Peyer's patch (tissue), 4 donors: ENCODE measurements at regions not wholly inside any gene's neighbourhood (a gene's known extent, or its start where the extent isn't known, plus 50 kb on each side); places are given as distances from the start of the nearest gene placed in this dataset.

ENCODE experiments used
- POLR2A ChIP-seq, 2 donors: fragments of 450-650 bp; IDR thresholded peaks; one replicate each; pipeline ENCODE4 v1.5.1; 2017; ENCODE audit warnings: antibody characterized with exemption in 2 of 2, mild to moderate bottlenecking in 2 of 2, moderate library complexity in 2 of 2
- TF ChIP-seq, protein P1 (sequence below), 6 experiments: fragments of 450-650 bp in 4 of 6; fragments of 200-600 bp in 2 of 6; sonication (generic) in 1 of 6; IDR thresholded peaks; one replicate each; pipeline ENCODE4 v1.5.1; 2017 to 2019; ENCODE audit warnings: antibody characterized with exemption in 6 of 6, mild to moderate bottlenecking in 3 of 6, moderate library complexity in 1 of 6

DNA sequence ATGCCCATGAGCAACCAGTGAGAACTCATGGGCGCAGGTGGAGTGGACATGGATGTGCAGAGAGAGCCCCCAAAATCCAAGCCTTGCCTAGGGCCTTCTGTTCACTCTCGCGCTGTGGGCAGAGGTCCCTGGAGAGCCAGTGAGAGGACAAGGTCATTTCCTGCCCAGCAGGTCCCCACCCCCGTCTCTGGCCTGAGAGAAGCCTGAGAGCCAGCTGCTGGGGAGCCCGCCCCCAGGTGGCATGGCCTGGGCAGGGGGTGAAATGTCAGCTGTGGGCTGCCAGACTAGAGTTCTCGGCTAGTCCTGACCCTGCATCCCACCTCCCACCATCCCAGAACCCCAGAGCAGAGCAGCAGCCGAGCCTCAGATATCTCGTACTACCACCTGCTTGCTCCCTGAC lies 85.3 kb downstream of the BARX1 start:
- TF ChIP-seq, protein P1, sequence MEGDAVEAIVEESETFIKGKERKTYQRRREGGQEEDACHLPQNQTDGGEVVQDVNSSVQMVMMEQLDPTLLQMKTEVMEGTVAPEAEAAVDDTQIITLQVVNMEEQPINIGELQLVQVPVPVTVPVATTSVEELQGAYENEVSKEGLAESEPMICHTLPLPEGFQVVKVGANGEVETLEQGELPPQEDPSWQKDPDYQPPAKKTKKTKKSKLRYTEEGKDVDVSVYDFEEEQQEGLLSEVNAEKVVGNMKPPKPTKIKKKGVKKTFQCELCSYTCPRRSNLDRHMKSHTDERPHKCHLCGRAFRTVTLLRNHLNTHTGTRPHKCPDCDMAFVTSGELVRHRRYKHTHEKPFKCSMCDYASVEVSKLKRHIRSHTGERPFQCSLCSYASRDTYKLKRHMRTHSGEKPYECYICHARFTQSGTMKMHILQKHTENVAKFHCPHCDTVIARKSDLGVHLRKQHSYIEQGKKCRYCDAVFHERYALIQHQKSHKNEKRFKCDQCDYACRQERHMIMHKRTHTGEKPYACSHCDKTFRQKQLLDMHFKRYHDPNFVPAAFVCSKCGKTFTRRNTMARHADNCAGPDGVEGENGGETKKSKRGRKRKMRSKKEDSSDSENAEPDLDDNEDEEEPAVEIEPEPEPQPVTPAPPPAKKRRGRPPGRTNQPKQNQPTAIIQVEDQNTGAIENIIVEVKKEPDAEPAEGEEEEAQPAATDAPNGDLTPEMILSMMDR (IDR thresholded peaks at IDR 0.05): no peak
- TF ChIP-seq POLR2A (IDR thresholded peaks at IDR 0.05): no peak
